Occipital lobe (tissue), 1 donor: ENCODE measurements at regions not wholly inside any gene's neighbourhood (a gene's known extent, or its start where the extent isn't known, plus 50 kb on each side); places are given as distances from the start of the nearest gene placed in this dataset.

Source experiments
- DNase-seq: peaks from one replicate; lab custom pipeline; 2025; lab: John Stamatoyannopoulos, UW

- no peak for DNase-seq
These were observed 318.1 kb downstream of the CDC5L start for GRCh38 chr6:44705596-44705995.

- no peak for DNase-seq
These were observed 318.5 kb downstream of the CDC5L start for GRCh38 chr6:44706011-44706410.

DNA sequence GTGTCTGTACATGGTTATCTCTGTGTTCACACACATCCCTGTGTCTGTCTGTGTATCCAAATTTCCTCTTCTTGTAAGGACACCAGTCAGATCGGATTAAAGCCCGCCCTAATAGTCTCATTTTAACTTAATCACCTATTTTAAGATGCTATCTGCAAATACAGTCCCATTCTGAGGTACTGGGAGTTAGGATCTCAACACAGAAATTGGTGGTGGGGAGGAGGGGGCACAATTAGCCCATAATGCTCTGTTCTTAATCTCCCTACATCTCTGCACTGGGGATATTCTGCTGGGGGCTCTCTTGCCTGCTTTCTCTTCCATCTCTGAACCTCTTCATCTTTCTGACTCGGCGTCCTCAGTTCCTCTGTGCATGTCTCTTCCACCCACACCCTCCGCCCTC is 320.7 kb downstream of the CDC5L start:
- DNase-seq = no peak

DNA sequence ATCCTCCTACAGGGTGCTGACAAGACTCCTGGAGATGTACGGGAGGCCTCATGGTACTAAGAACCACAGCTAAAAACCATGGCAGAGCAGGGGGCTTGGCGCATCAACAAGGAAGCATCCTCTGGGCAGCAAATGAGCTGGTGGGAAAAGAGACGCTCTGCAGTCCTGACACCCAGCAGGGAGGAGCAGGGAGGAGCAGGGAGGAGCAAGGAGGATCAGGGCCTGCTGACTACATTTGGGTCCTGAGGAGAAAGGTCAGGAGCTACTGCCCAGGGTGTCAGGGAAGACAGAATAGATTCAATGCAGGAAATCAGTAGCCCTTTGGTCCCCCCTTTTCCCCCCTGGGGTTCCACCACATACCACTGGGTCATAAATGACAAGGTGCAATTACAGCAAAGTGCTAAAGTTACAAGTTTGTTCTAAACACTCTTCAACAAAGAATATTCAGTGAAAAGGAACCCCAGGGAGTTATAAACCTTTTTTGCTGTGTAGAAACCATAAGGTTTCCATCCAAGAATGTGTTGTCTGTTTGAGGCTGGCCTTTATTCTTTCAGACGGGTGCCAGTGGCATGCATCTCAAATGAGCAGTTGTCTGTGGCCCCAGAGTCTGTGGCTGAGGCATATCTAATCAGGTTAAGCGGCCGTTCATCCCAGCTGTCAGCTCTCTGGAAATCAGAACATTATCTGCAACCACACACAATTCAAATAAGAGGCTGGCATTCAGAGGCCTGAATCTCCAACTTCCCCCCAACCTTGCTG is 325.0 kb downstream of the CDC5L start:
- no peak for DNase-seq

GRCh38 chr6:44715188-44715587 is 327.7 kb downstream of the CDC5L start:
- DNase-seq = no peak

GRCh38 chr6:44715925-44716324 is 328.4 kb downstream of the CDC5L start:
- no peak for DNase-seq

DNA sequence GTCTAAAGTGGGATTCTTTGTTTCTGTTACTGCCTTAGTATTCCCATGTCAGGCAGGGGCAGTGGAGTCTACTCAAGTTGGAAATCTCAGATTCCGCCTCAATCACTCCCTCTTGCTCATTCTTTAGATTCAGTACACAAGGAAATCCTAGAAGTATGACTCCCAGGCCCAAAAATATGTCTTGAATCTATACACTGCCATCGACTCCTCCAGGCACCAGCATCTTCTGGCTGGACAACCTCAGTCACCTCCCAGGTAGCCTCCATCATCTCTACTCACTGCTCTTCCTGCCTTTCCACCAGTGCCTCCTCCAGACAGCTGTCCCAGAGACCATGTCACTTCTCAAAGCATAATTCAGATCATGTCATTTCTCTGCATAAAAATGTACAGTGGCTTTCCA is 329.9 kb downstream of the CDC5L start:
- DNase-seq = no peak

DNA sequence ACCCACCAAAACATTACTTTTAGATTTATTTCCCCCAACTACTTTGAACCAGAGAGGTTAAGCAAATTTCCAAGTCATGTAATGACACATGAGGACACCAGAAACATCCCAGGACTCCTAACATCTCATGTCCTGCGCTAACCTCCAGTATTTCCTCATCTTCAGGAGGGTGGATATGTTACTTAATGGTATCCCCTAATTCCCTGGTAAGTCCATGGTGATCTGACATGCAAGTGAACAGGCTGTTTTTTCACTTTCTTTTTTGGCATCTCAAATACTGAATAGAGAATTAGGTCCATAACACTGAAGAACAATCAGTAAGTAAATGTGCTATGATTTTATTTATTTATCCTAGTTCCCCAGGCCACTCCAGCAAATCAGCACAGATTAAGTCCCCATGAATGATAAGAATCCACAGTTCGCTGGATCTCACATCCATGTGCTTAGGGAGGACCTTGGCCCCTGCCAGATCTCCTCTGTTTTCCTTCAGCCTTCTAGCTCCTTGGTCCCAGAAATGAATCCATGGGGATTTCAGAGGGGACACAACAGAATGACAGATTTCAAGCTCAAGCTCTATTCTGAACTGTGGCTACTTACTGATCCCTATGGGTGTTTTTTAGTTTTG is 334.6 kb downstream of the CDC5L start:
- DNase-seq = no peak

- DNase-seq = no peak
These were observed 335.2 kb downstream of the CDC5L start for GRCh38 chr6:44722736-44723135.

DNA sequence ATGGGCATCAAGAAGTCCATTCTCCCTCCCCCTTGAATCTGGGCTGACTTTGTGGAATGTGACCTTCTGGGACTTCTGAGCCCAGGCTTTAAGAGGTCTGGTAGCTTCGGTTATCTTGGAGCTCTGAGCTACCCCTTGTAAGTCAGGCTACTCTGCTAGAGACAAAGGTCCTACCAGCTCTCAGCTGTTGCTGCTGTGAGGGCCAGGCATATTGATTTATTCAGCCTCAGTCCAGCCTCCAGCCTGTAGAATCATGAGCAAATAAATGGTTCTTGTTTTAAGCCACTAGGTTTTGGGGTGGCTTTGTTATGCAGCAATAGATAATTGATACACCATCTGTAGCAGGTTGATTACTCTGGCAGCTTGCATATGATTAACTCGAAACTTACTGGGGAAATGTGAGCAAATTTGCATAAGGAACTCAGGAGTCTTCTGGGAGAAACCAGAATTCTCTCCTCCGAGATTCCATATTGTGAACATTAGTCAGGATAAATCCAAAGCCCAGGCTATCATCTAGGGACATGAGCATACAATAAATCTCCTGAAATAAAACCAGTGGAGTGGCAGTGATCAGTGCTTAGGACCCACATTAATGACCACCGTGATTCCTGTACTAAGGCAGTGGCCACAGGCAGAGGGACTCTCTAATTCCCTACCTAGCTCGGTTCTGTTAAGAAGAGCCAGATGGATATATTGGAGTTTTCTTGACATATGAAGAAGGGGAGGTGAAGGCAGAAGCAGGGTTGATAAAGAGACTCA is 336.1 kb downstream of the CDC5L start:
- DNase-seq = no peak

GRCh38 chr6:44725070-44725469 is 337.6 kb downstream of the CDC5L start:
- no peak for DNase-seq

- DNase-seq = no peak
These were observed 340.4 kb downstream of the CDC5L start for GRCh38 chr6:44727651-44728630.

DNA sequence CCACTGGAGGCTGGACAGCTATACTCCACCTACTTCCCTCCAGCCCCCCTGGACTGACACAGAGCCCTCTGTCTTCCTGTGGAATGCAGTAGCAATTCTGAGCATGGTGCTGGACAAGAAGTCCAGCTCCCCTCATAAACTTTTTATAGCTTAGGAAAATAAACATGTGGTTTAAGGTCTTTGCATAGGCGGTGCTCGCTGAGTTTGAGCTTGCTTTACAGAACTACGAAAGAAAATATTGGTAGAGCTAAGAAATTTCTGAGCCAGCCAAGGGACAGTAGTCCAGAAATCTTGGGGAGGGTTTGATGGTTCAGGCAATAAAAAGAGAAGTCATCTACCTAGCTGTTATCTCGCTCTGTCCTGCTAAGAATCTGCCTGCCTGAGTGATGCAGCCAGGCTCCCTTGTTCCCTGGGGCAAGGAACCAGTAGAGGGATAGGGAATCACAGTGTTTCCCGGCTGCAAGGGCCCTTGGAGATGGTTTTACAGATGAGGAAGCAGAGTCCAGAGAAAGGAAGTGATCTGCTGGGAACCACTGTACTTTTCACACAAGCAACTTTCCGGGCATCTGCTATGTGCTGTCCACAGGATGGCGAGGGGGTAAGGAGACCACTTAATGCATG is 343.4 kb downstream of the CDC5L start:
- DNase-seq = no peak

- DNase-seq = no peak
These were observed 344.1 kb downstream of the CDC5L start for GRCh38 chr6:44731485-44732095.

- no peak for DNase-seq
These were observed 344.7 kb downstream of the CDC5L start for GRCh38 chr6:44732243-44732642.

DNA sequence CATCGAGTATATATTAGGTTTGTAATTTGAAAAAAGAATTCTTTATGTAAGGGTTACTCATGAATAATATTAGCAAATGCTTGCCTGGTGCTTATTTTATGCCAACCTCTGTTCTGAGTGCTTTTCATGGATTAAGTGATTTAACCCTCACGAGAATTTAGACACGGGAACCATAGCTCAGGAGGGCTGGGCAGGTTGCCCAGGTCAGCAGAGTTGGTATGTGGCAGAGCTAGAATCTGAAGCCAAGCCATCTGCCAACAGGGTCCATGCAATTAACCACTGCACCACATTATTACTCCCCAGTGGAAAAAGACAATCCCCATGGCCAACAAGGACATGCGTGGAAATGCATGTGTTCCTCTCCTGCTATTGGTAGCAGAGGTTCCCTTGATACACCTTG is 345.6 kb downstream of the CDC5L start:
- DNase-seq = no peak

GRCh38 chr6:44733868-44734267 is 346.4 kb downstream of the CDC5L start:
- DNase-seq = no peak

DNA sequence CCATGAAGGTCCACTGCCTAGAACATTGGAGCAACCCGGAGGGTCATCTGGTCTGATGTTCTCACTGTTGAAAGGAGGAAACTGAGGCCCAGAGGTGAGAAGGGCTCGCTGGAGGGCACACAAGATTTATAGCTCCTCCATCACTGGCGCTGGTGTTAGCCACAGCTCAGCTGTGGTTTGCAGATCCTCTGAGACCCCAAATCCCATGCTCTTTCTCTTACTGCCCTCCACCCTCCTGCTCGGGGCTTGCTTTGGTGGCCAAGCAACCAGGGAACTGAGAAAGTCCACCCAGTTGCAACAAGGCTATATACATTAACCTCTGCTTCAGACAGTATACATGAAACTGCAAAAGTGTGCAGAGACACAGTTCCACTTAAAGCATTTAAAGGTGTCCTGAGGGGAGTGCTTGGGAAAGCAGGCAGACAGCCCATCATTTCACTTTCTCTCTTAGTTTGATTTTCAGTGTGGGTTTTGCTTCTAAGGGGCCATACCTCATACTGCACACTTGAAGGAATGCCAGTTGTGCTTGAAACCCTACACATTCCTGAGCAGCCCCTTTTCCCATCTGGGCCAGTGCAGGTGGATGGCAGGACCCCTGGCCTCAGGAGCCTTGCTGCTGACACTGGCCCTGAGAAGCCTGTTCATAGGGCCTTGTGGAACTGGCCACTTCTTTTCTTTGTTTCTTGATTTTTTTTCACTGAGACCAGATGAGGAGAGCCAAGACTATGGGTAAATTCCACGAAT is 347.6 kb downstream of the CDC5L start:
- no peak for DNase-seq

DNA sequence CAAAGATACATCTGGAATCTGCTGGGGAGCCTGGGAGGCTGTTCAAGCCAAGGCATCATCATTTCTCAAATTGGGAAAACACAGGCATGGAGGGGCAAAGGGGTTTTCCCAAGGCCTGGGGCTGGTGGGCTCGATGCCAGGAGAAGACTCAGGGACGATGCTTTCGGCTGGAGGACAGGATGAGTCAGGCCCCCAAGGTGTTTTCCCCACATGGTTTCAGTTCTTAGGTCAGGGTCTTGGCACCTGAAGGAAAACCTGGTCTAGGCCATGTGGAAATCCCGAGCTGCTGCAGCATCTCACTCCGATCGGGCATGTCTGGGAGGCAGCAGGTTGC is 348.1 kb downstream of the CDC5L start:
- no peak for DNase-seq

GRCh38 chr6:44737341-44737740 is 349.8 kb downstream of the CDC5L start:
- DNase-seq = no peak
